ENCODE measurements at regions not wholly inside any gene's neighbourhood (a gene's known extent, or its start where the extent isn't known, plus 50 kb on each side); places are given as distances from the start of the nearest gene placed in this dataset.

DNA sequence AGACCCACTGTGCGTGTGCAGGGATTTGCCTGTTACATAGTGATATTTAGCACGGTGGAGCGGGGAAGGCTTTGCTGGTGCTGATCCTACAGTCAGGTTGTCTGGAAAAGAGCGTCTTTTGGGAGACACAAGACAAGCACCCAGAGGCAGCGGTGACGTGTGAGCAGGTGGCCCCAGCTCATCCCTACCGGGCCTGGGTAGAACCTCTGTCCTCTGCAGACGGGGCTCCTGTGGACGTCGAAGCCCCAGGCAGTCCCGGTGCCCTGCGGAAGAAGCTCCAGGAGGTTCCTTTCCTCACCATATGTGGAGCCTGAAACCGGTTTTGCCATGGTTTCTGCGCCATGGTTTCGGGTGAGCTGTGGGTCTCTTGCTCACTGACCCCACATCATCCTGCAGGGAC lies 68.9 kb upstream of the AFDN start:
- no peak overlapping the region for H3K4me3 ChIP-seq (ENCODE audit: low read depth, low read length)
- no peak for FAIRE-seq
- H3K36me3 ChIP-seq (ENCODE audit: control insufficient read depth, insufficient read depth, low read length): no peaks in the 10 kb centered on the region
- TF ChIP-seq, protein P1, sequence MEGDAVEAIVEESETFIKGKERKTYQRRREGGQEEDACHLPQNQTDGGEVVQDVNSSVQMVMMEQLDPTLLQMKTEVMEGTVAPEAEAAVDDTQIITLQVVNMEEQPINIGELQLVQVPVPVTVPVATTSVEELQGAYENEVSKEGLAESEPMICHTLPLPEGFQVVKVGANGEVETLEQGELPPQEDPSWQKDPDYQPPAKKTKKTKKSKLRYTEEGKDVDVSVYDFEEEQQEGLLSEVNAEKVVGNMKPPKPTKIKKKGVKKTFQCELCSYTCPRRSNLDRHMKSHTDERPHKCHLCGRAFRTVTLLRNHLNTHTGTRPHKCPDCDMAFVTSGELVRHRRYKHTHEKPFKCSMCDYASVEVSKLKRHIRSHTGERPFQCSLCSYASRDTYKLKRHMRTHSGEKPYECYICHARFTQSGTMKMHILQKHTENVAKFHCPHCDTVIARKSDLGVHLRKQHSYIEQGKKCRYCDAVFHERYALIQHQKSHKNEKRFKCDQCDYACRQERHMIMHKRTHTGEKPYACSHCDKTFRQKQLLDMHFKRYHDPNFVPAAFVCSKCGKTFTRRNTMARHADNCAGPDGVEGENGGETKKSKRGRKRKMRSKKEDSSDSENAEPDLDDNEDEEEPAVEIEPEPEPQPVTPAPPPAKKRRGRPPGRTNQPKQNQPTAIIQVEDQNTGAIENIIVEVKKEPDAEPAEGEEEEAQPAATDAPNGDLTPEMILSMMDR (IDR thresholded peaks at IDR 0.05; ENCODE audit: insufficient read depth, low read length, severe bottlenecking): no peak
- no peaks in the 10 kb centered on the region for H3K27me3 ChIP-seq (ENCODE audit: control insufficient read depth, insufficient read depth, low read length)
- DNase-seq (ENCODE audit: low read depth): no peak

DNA sequence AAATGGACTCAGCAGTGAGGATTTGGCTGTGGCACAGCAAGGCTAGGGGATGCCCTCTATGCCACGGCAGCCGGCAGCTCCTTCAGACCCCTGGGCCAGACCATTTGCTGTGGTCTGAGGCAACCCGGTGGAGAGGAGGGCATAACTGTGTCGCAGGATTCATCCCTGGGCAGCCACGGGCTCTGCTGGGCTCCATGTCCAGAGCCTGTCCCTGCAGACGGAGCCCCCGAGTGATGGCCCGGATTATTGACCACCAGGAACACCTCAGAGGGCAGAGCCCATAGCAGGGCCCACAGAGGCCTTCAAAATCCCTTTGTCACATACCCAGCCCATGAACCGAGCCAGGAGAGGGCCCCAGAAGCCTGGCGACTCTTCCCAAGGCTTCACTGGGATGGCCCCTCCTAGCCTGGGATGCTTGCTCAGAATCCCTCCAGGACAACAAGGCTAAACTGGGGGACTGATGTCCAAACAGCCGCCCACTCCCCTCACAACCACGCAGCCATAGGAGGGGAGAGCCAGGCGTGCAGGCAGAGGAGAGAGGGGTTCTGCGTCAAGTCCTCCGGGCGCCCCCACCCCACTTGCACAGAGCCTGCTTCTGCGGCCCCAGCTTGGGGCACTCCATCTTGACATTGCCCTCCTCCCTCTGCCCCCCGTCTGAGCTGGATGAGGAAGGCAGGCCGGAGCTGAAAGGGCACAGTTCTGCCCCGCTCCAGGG lies 68.2 kb upstream of the AFDN start:
- DNase-seq (ENCODE audit: low read depth): no peak
- no peaks in the 10 kb centered on the region for H3K36me3 ChIP-seq (ENCODE audit: control insufficient read depth, insufficient read depth, low read length)
- H3K27me3 ChIP-seq (ENCODE audit: control insufficient read depth, insufficient read depth, low read length): no peaks in the 10 kb centered on the region
- H3K4me3 ChIP-seq (ENCODE audit: low read depth, low read length): no peak overlapping the region
- FAIRE-seq: no peak
- TF ChIP-seq, protein P1 (IDR thresholded peaks at IDR 0.05; ENCODE audit: insufficient read depth, low read length, severe bottlenecking): no peak

DNA sequence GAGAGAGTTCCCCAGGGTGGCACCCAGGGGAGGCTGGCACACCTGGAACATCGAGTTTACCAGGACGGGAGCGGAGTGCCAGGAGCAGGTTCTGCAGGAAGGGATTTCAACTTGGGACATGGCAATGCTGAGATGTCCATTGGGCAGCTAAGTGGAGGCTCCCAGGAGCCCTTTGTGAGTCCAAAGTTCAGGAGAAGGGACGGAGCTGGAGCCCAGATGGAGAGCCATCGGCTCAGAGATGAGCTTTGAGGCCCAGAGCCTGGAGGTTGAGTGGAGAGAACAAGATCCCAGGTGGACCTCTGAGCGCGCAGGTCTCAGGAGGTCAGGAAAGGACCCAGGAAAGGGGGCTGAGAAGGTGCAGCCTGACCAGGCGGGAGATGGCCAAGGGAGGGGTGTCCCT lies 67.5 kb upstream of the AFDN start:
- Histone ChIP-seq H3K4me3 (ENCODE audit: low read depth, low read length) (no peak overlapping the region), H3K36me3 (ENCODE audit: control insufficient read depth, insufficient read depth, low read length) (no peaks in the 10 kb centered on the region), H3K27me3 (ENCODE audit: control insufficient read depth, insufficient read depth, low read length) (no peaks in the 10 kb centered on the region)
- FAIRE-seq (no peak), DNase-seq (ENCODE audit: low read depth) (no peak)
- TF ChIP-seq, protein P1 (IDR thresholded peaks at IDR 0.05; ENCODE audit: insufficient read depth, low read length, severe bottlenecking): no peak

DNA sequence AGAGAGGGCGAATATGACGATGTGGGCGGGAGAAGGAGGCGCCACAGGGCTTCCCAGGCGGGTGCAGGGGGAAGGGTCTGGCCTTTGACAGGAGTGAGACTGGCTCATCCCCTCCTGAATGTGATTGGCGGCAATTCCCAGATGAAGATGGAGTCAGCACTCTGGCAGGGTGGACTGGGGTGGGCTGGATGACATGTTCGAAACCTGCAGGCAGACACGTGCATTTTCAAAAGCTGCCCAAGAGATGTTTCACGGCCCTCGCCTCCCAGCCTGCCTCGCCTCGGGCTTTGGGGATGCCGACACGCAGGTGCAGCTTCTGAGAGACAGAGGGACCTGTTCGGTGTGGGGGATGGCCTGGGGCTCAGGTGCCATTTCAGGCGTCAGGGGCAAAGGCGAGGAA lies 66.8 kb upstream of the AFDN start:
- DNase-seq (ENCODE audit: low read depth) (no peak), FAIRE-seq (no peak)
- TF ChIP-seq, protein P1 (IDR thresholded peaks at IDR 0.05; ENCODE audit: insufficient read depth, low read length, severe bottlenecking): no peak
- H3K27me3 ChIP-seq (ENCODE audit: control insufficient read depth, insufficient read depth, low read length): no peaks in the 10 kb centered on the region
- H3K4me3 ChIP-seq (ENCODE audit: low read depth, low read length): no peak overlapping the region
- H3K36me3 ChIP-seq (ENCODE audit: control insufficient read depth, insufficient read depth, low read length): no peaks in the 10 kb centered on the region

DNA sequence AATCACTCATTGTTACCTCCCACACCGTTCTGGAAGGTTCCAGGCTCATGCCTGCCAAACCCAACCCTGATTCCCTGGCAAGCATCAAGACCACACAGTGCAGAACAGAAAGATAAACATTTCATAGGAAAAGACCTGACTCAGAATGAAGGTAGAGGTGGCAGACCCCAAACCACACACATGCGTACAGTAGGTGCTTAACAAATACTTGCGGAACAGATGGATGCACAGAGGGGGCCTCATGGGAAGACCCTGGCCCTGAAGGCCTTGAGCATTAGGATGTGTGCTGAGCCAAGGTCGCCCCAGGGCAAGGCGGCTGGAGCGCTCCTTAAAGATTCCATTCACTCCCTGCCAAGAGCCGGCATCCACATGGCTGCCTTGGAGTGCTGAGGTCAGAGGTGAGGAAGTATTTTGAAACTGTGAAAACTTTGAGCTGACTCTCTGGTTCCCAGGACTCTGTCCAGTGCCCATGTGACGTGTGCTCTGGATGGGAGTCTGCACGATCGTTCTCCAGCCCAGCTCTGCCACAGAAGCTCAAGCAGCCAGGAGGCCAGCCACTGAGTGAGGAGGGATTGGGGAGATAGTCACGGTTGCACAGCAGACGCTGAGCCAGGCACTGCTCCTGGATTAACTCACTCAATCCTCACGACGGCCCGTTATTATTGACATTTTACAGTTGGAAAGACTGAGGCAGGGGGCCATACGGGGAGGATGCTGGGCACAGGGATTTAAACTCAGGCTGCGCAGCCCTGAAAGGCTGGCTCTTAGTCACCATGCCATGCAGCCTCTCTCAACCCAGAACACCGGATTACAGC lies 65.5 kb upstream of the AFDN start:
- TF ChIP-seq, protein P1 (IDR thresholded peaks at IDR 0.05; ENCODE audit: insufficient read depth, low read length, severe bottlenecking): no peak
- no peaks in the 10 kb centered on the region for H3K36me3 ChIP-seq (ENCODE audit: control insufficient read depth, insufficient read depth, low read length)
- no peak overlapping the region for H3K4me3 ChIP-seq (ENCODE audit: low read depth, low read length)
- DNase-seq (ENCODE audit: low read depth): no peak
- peak; percentile 47 for FAIRE-seq
- no peaks in the 10 kb centered on the region for H3K27me3 ChIP-seq (ENCODE audit: control insufficient read depth, insufficient read depth, low read length)
